MCF 10A (cell line): ENCODE measurements at regions not wholly inside any gene's neighbourhood (a gene's known extent, or its start where the extent isn't known, plus 50 kb on each side); places are given as distances from the start of the nearest gene placed in this dataset.

Experiments
- BruUV-seq: library from RNA; stranded (reverse); fragments of 400-500 nt; replicated peaks from 2 replicates; lab custom pipeline; 2021; lab: Mats Ljungman, UMichigan
- CTCF ChIA-PET: fragments of 300-600 bp; sonication (Branson Sonifier 250); formaldehyde crosslinking; extraction: SDS; loops from one replicate; lab custom pipeline; 2021; ENCODE audit warnings: antibody characterized with exemption, inconsistent platforms; lab: Yijun Ruan, JAX
- POLR2A ChIA-PET: fragments of 300-600, 350-650 bp; sonication (Branson Sonifier 250); formaldehyde crosslinking; extraction: SDS; loops from one replicate; lab custom pipeline; 2020; ENCODE audit warnings: antibody characterized with exemption, inconsistent platforms; lab: Yijun Ruan, JAX
- DNase-seq: peaks from one replicate; pipeline ENCODE4 v3.0.0-alpha.2; 2018; ENCODE audit not compliant: unreplicated experiment
- H3K27ac Mint-ChIP-seq: one replicate; pipeline ENCODE4 v1.8.0; 2022; ENCODE audit warnings: mild to moderate bottlenecking, low read depth, mixed read lengths; ENCODE audit not compliant: unreplicated experiment
- H3K27me3 Mint-ChIP-seq: one replicate; pipeline ENCODE4 v1.8.0; 2022; ENCODE audit warnings: mixed read lengths; ENCODE audit not compliant: insufficient read depth, unreplicated experiment
- H3K36me3 Mint-ChIP-seq: one replicate; pipeline ENCODE4 v1.8.0; 2022; ENCODE audit warnings: mild to moderate bottlenecking, moderate library complexity, mixed read lengths; ENCODE audit not compliant: insufficient read depth, unreplicated experiment
- H3K4me1 Mint-ChIP-seq: one replicate; pipeline ENCODE4 v1.8.0; 2022; ENCODE audit warnings: mixed read lengths; ENCODE audit not compliant: insufficient read depth, unreplicated experiment
- H3K4me3 Mint-ChIP-seq: one replicate; pipeline ENCODE4 v1.8.0; 2022; ENCODE audit warnings: mild to moderate bottlenecking, moderate library complexity, mixed read lengths; ENCODE audit not compliant: unreplicated experiment
- H3K9me3 Mint-ChIP-seq: one replicate; pipeline ENCODE4 v1.8.0; 2022; ENCODE audit warnings: mixed read lengths; ENCODE audit not compliant: unreplicated experiment
- CTCF ChIP-seq: fragments of 200-600 bp; IDR thresholded peaks from one replicate; pipeline ENCODE4 v1.8.0; 2022; ENCODE audit warnings: antibody characterized with exemption, mild to moderate bottlenecking; ENCODE audit not compliant: unreplicated experiment
- intact Hi-C: fragments of 100-400 bp; cut with micrococcal nuclease; formaldehyde crosslinking; loops from 2 replicates; pipeline ENCODE4 v1.14.1; 2022

GRCh38 chr12:94768398-94769046, 118.2 kb upstream of the TMCC3 start:
- intact Hi-C loops: loop anchor here (10.0 kb wide), 1 partner anchor 566 kb away; no protein-coding TSS in a partner anchor
- Mint-ChIP-seq H3K27me3 (peaks cover 31% of the 10 kb centered on the region), H3K9me3 (no peaks in the 10 kb centered on the region), H3K4me1 (no peaks in the 10 kb centered on the region), H3K27ac (no peak overlapping the region), H3K4me3 (no peak overlapping the region), H3K36me3 (no peaks in the 10 kb centered on the region)
- TF ChIP-seq CTCF: no peak
- POLR2A ChIA-PET: no interaction called here
- BruUV-seq: no TSS peak
- no peak for DNase-seq
- CTCF ChIA-PET: no interaction called here

GRCh38 chr12:94767956-94768355, 117.6 kb upstream of the TMCC3 start:
- BruUV-seq: no TSS peak
- Mint-ChIP-seq H3K4me1 (no peaks in the 10 kb centered on the region), H3K27ac (no peak overlapping the region), H3K4me3 (no peak overlapping the region), H3K36me3 (no peaks in the 10 kb centered on the region), H3K27me3 (peaks cover 30% of the 10 kb centered on the region), H3K9me3 (no peaks in the 10 kb centered on the region)
- TF ChIP-seq CTCF: no peak
- no peak for DNase-seq
- POLR2A ChIA-PET: no interaction called here
- intact Hi-C loops: loop anchor here (10.0 kb wide), 1 partner anchor 567 kb away; no protein-coding TSS in a partner anchor
- CTCF ChIA-PET: no interaction called here

- TF ChIP-seq CTCF: no peak
- peaks cover 30% of the 10 kb centered on the region for H3K27me3 Mint-ChIP-seq
- peaks cover 7% of the 10 kb centered on the region for H3K4me1 Mint-ChIP-seq
- no TSS peak for BruUV-seq
- H3K9me3 Mint-ChIP-seq: no peaks in the 10 kb centered on the region
- no peak overlapping the region for H3K4me3 Mint-ChIP-seq
- ChIA-PET POLR2A (no interaction called here), CTCF (no interaction called here)
- intact Hi-C loops: loop anchor here (10.0 kb wide), 1 partner anchor 568 kb away; no protein-coding TSS in a partner anchor
- no peak overlapping the region for H3K27ac Mint-ChIP-seq
- H3K36me3 Mint-ChIP-seq: no peaks in the 10 kb centered on the region
- DNase-seq: no peak
Observed at GRCh38 chr12:94766397-94766796, 116.0 kb upstream of the TMCC3 start.

GRCh38 chr12:94763462-94763861, 113.1 kb upstream of the TMCC3 start:
- Mint-ChIP-seq H3K4me3 (no peak overlapping the region), H3K4me1 (peaks cover 7% of the 10 kb centered on the region), H3K27me3 (peaks cover 3% of the 10 kb centered on the region), H3K27ac (no peak overlapping the region), H3K9me3 (no peaks in the 10 kb centered on the region), H3K36me3 (no peaks in the 10 kb centered on the region)
- no peak for DNase-seq
- BruUV-seq: no TSS peak
- ChIA-PET POLR2A (interaction anchor here (0.5 to 2.0 kb wide), 3 partner anchors 9 to 203 kb away, joined by 3 to 6 read pairs (median 4); no protein-coding TSS in a partner anchor), CTCF (interaction anchor here (0.6 to 2.0 kb wide), 20 partner anchors 8 to 1529 kb away, joined by 3 to 12 read pairs (median 3); no protein-coding TSS in a partner anchor)
- intact Hi-C loops: loop anchor here (5.0 to 10.0 kb wide), 2 partner anchors 121 to 571 kb away; no protein-coding TSS in a partner anchor
- no peak for TF ChIP-seq CTCF
